HL-60 (cell line): ENCODE measurements at regions not wholly inside any gene's neighbourhood (a gene's known extent, or its start where the extent isn't known, plus 50 kb on each side); places are given as distances from the start of the nearest gene placed in this dataset.

Experiments
- POLR2AphosphoS5 ChIP-seq: IDR thresholded peaks from 2 replicates; pipeline ENCODE4 v1.6.1; 2012; ENCODE audit warnings: low read depth
- REST ChIP-seq: IDR thresholded peaks from 2 replicates; pipeline ENCODE4 v1.6.1; 2012; ENCODE audit warnings: low read depth; ENCODE audit not compliant: insufficient replicate concordance

DNA sequence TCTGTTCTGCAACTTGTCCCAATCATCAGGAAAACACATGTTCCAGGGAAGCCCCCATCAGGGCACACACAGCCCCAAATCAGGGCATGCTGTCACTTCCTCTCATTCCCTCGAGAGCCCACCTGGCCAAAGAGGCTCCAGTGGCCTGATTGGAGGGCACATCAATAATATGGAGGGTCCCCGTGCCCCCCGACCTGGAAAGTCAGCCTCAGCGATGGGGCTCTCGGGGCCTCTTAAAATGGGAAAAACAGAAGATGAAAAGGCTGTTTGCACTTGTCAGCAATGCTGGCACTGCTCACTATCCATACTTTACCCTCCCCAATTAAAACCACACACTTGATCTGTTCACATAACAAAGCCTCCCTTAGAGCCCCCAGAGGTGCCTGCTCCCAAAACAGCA is 172.9 kb upstream of the NSMCE3 start:
- TF ChIP-seq REST (no peak), POLR2AphosphoS5 (no peak)
